T-helper 1 cell treated with Interleukin-12 subunit alpha and Interleukin-12 subunit beta and Interleukin-4 antibody, amounts not matched to agents 30 ng/mL and 1 ng/mL, for 36 hours (primary cell): ENCODE measurements at regions not wholly inside any gene's neighbourhood (a gene's known extent, or its start where the extent isn't known, plus 50 kb on each side); places are given as distances from the start of the nearest gene placed in this dataset.

ENCODE experiments used
- intact Hi-C: fragments of 100-400 bp; cut with micrococcal nuclease; formaldehyde crosslinking; loops from one replicate; pipeline ENCODE4 v1.15.1; 2024

DNA sequence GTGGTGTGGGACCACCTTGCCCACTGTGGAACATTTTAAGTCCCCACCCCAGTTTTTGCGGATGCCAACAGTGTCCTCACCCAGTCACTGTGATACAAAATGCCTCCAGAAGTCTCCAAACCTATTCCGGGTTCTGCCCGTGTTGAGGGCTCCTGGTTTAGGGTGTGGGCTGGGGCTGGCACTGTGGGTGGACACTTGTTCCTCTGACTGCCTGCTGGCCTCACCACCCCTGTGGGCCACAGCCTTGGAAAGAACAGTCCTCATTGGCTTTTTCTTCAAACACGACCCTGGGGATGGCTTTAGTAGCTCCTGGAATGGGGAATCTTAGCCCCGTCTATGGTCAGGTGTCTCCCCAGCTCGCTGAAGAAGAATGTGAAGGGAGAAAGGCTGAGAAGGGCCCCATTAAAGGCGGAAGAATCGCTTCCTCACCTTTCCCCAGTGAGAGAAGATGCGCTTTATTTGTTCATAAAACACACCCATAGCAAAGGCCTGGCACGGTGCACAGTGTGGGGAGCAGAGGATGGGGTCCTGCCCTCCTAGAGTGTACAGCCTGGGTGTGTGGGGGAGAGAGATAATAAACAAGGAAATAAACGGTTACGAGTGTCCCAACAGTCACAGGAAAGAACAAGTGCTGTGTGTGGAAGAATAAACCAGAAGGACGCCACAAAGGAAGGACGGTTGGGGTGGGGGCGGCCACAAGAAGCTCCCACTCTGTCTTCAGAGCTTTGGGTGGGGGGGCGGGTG lies 56.3 kb upstream of the SLC22A11 start:
- intact Hi-C loops, result no loop called here

DNA sequence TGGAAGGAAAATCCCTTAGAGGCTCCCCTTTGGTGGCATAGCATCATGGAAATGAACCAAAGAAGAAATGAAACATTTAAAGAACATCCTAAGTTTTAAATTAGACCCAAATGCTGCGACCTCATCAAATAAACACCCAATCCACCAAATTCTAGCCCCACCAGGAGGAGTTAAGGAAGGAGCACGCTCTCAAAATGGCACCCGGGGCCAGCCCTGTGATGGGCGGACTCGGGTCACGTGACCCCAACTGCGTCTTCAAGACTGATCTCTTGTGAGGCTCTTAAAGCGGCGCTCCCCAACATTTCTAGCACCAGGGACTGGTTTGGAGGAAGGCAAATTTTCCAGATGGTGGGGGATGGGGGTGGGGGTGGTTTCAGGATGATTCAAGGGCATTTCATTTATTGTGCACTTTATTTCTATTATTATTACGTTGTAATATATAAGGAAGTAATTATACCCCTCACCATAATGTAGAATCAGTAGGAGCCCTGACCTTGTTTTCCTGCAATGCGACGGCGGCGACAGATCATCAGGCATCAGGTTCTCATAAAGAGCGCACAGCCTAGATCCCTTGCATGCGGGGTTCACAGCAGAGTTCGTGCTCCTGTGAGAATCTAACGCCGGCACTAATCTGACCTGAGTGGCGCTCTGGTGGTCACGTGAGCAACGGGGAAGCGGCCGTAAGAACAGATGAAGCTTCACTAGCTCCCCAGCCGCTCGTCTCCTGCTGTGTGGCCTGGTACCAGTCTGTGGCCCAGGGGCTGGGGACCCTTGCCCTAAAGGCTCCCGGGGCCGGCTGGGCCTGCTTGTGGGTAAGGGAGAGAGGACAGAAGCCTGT lies 55.3 kb upstream of the SLC22A11 start:
- intact Hi-C loops, result no loop called here

DNA sequence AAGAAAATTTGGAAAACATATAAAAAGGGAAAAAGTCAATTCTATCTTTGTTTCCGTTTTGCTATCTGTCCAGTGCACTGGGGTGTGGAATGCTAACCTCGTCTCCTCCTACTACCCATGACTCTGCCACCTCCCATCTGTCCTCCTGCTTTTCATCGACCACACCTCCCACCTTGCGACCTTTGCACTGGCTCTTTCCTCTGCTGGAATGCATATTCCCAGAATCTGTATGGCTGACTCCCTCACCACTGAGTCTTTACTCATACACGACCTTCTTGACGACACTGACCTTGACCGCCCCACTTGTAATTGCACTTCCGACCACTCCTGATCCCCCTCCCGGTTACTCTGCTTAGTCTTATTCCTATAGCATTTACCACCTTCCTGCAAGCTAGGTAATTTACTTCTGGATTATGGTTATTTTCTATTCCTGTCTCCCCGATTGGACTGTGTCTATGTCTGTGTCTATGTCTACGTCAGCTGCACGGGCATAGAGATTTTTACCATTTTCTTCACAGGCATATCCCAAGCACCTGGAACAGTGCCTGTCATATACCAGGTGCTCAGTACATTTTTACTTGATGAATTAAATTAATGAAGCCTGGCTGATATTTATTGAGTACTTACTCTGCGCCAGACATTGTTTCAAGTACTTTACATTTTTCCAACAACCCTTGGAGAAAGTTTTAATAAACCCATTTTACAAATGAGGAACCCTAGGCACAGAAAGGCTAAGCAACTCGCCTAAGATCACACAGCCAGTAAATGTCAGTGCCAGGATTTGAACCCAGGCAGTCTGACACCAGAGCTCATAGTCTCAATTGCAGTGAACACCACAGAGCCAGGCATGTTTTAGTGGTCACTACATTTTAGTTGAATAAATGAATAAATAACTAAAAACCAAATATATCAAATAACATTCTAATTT lies 54.0 kb upstream of the SLC22A11 start:
- intact Hi-C loops, result no loop called here

DNA sequence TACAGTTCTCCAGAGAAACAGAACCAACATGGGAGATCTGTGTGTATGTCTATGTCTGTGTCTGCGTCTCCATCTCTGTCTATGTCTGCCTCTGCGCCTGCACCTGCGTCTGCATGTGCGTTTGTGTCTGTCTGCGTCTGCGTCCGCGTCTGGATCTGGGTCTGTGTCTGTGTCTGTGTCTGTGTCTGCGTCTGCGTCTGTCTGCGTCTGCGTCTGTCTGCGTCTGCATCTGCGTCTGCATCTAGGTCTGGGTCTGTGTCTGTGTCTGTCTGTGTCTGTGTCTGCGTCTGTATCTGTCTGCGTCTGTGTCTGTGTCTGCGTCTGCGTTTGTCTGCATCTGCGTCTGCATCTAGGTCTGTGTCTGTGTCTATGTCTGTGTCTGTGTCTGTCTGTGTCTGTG lies 53.1 kb upstream of the SLC22A11 start:
- intact Hi-C loops, result no loop called here

DNA sequence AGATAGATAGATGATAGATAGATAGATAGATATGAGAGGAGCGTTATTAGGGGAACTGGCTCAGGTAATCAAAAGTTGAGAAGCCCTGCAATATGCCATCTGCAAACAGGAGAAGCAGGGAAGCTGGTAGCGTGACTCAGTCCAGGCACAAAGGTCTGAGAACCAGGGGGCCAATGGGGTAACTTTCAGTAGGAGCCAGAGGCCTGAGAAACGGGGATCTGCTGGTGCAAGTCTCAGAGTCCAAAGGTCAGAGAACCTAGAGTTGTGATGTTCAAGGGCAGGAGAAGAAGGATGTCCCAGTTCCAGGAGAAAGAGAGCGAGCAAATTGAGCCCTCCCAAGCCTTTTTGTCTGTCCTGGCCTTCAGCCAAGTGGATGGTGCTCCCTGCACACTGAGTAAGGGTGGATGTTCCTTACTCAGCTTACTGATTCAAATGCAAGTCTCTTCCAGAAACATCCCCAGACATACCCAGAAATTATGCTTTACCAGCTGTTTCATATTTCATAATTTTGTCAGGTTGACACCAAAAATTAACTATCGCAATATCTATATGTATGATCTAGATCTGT lies 52.5 kb upstream of the SLC22A11 start:
- intact Hi-C loops, result no loop called here

DNA sequence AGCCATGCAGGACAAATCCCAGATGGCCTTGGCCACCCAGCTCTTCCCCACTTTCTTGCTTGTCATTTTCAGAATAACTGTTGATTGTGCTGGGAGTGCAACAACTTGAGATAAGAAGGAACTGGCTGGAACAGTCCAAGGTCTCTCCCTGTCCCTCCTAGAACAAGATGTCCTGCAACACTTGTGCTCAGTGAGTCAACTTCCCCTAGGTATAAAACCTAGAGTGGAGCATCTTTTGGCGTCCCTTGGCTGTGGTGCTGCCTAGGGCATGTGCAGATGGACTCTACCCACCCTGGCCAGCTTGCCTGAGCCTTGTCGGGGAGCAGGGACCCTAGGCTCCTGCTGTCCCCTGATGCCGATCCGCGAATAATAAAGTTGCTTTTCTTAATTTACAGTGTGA lies 50.7 kb upstream of the SLC22A11 start:
- intact Hi-C loops, result no loop called here
